Hematopoietic multipotent progenitor cell treated with erythropoietin and hydrocortisone succinate and interleukin-3 and kit ligand, for 6 days (in vitro differentiated cells): ENCODE measurements at regions not wholly inside any gene's neighbourhood (a gene's known extent, or its start where the extent isn't known, plus 50 kb on each side); places are given as distances from the start of the nearest gene placed in this dataset.
A peak's percentile ranks its signal among the peaks of the same experiment; 100 is the strongest.
"Not testable (repeated sequence)": the region's sequence is repeated elsewhere in the genome, so short reads cannot be mapped to it uniquely, and the experiment has no call there.

Source experiments
- DNase-seq: peaks from one replicate; pipeline ENCODE4 v3.0.0-alpha.2; 2015

- no peak for DNase-seq
Measured at GRCh38 chr6:166802401-166802800, 153.9 kb downstream of the RNASET2 start.

- DNase-seq: no peak
Measured at GRCh38 chr6:166800137-166800536, 156.2 kb downstream of the RNASET2 start.

GRCh38 chr6:166798652-166799051, 157.7 kb downstream of the RNASET2 start:
- no peak for DNase-seq

- DNase-seq: no peak
Measured at GRCh38 chr6:166796610-166797009, 159.7 kb downstream of the RNASET2 start.

GRCh38 chr6:166795879-166796278, 160.5 kb downstream of the RNASET2 start:
- DNase-seq: no peak

- DNase-seq: not testable (repeated sequence)
Measured at GRCh38 chr6:166790808-166791207, 163.8 kb upstream of the RPS6KA2 start.

GRCh38 chr6:166788846-166789529, 161.9 kb upstream of the RPS6KA2 start:
- not testable (repeated sequence) for DNase-seq

- DNase-seq: peak; percentile 90
Measured at GRCh38 chr6:166786704-166787293, 159.7 kb upstream of the RPS6KA2 start.

- no peak for DNase-seq
Measured at GRCh38 chr6:166785131-166785530, 158.1 kb upstream of the RPS6KA2 start.

- no peak for DNase-seq
Measured at GRCh38 chr6:166784691-166785090, 157.6 kb upstream of the RPS6KA2 start.

GRCh38 chr6:166782520-166782919, 155.5 kb upstream of the RPS6KA2 start:
- no peak for DNase-seq

GRCh38 chr6:166781331-166781730, 154.3 kb upstream of the RPS6KA2 start:
- DNase-seq: no peak

- no peak for DNase-seq
Measured at GRCh38 chr6:166779963-166780683, 153.1 kb upstream of the RPS6KA2 start.

GRCh38 chr6:166779381-166779780, 152.3 kb upstream of the RPS6KA2 start:
- DNase-seq: no peak

GRCh38 chr6:166778776-166779175, 151.7 kb upstream of the RPS6KA2 start:
- DNase-seq: no peak

- no peak for DNase-seq
Measured at GRCh38 chr6:166778046-166778445, 151.0 kb upstream of the RPS6KA2 start.

GRCh38 chr6:166777096-166777630, 150.1 kb upstream of the RPS6KA2 start:
- no peak for DNase-seq

GRCh38 chr6:166776571-166776970, 149.5 kb upstream of the RPS6KA2 start:
- DNase-seq: no peak

GRCh38 chr6:166775923-166776220, 148.8 kb upstream of the RPS6KA2 start:
- peak; percentile 75 for DNase-seq

- peak; percentile 91 for DNase-seq
Measured at GRCh38 chr6:166775180-166775922, 148.3 kb upstream of the RPS6KA2 start.

GRCh38 chr6:166774770-166775169, 147.7 kb upstream of the RPS6KA2 start:
- no peak for DNase-seq

GRCh38 chr6:166774292-166774691, 147.2 kb upstream of the RPS6KA2 start:
- DNase-seq: no peak

- DNase-seq: no peak
Measured at GRCh38 chr6:166772518-166772917, 145.5 kb upstream of the RPS6KA2 start.
